PC-9 (cell line): ENCODE measurements at regions not wholly inside any gene's neighbourhood (a gene's known extent, or its start where the extent isn't known, plus 50 kb on each side); places are given as distances from the start of the nearest gene placed in this dataset.

Experiments
- CTCF ChIP-seq: fragments of 200-600 bp; sonication (generic); conservative IDR thresholded peaks from 2 replicates; pipeline ENCODE4 v1.6.1; 2017; ENCODE audit warnings: mixed run types, antibody characterized with exemption, mild to moderate bottlenecking, moderate library complexity
- EZH2 ChIP-seq: fragments of 200-600 bp; sonication (generic); IDR thresholded peaks from 2 replicates; pipeline ENCODE4 v1.8.0; 2017; ENCODE audit warnings: antibody characterized with exemption, low read depth

GRCh38 chr3:147240581-147240980 is 165.8 kb downstream of the ZIC4 start:
- TF ChIP-seq CTCF, result no peak
- TF ChIP-seq EZH2, result no peak
